GM12878 (cell line): ENCODE measurements at regions not wholly inside any gene's neighbourhood (a gene's known extent, or its start where the extent isn't known, plus 50 kb on each side); places are given as distances from the start of the nearest gene placed in this dataset.

ENCODE experiments used
- ATAC-seq: fragments of 200-7000 bp; cut with Tn5 transposase; 3 replicates; pipeline ENCODE4 v1.9.1; 2020; ENCODE audit warnings: mild to moderate bottlenecking, moderate library complexity
- BruUV-seq: library from RNA; stranded (reverse); fragments of 400-500 nt; replicated peaks from 2 replicates; lab custom pipeline; 2021; lab: Mats Ljungman, UMichigan
- CTCF ChIA-PET: fragments of 300-600 bp; sonication (Branson Sonifier 250); formaldehyde crosslinking; extraction: SDS; loops from one replicate; lab custom pipeline; 2021; ENCODE audit warnings: inconsistent platforms; lab: Yijun Ruan, JAX
- POLR2A ChIA-PET: fragments of 350-600 bp; formaldehyde crosslinking; extraction: SDS; loops from one replicate; lab custom pipeline; 2021; ENCODE audit warnings: inconsistent platforms; lab: Charles Lee
- RAD21 ChIA-PET: fragments of 300-600 bp; sonication (Branson Sonifier 250); formaldehyde crosslinking; loops from one replicate; lab custom pipeline; 2023; ENCODE audit warnings: antibody characterized with exemption; ENCODE audit not compliant: unreplicated experiment; lab: Charles Lee
- SMC1A ChIA-PET: fragments of 300-600 bp; sonication (Branson Sonifier 250); formaldehyde crosslinking; loops from one replicate; lab custom pipeline; 2023; ENCODE audit not compliant: unreplicated experiment, uncharacterized antibody; lab: Charles Lee
- DNase-seq: peaks from one replicate; pipeline ENCODE4 v3.0.0-alpha.2; 2011; ENCODE audit warnings: low read depth, low spot score
- FAIRE-seq: peaks from 3 replicates; lab custom pipeline; 2011; peaks lifted over from hg19 to GRCh38; lab: Jason Lieb, UNC
- H2AFZ ChIP-seq: 2 replicates; pipeline ENCODE4 v1.6.0; 2011; ENCODE audit warnings: low read depth, low read length, control low read depth; ENCODE audit not compliant: control insufficient read depth
- H3K27ac ChIP-seq: 2 replicates; pipeline ENCODE4 v1.5.1; 2011; ENCODE audit warnings: control low read depth; ENCODE audit not compliant: control insufficient read depth, insufficient read depth
- H3K27me3 ChIP-seq, 2 experiments: replicated peaks in 1 of 2; 2 replicates each; pipeline versions ENCODE4 v1.6.0 to v1.6.1; 2011; ENCODE audit warnings: low read length in 1 of 2; ENCODE audit not compliant: control insufficient read depth in 2 of 2, insufficient read depth in 2 of 2
- H3K36me3 ChIP-seq, 2 experiments: 2 replicates each; pipeline ENCODE4 v1.5.1; 2011; ENCODE audit warnings: low read length in 1 of 2; ENCODE audit not compliant: control insufficient read depth in 2 of 2, insufficient read depth in 2 of 2
- H3K4me1 ChIP-seq: 2 replicates; pipeline ENCODE4 v1.6.1; 2011; ENCODE audit warnings: mild to moderate bottlenecking, low read length, moderate library complexity, mixed read lengths; ENCODE audit not compliant: control insufficient read depth, insufficient read depth
- H3K4me2 ChIP-seq: 2 replicates; pipeline ENCODE4 v1.6.0; 2011; ENCODE audit warnings: control low read depth; ENCODE audit not compliant: control insufficient read depth, insufficient read depth
- H3K4me3 ChIP-seq: fragments of 200-600 bp; sonication (generic); 2 replicates; pipeline ENCODE4 v1.5.1; 2016
- H3K79me2 ChIP-seq: 2 replicates; pipeline ENCODE4 v1.6.0; 2011; ENCODE audit warnings: low read length; ENCODE audit not compliant: control insufficient read depth, insufficient read depth
- H3K9ac ChIP-seq: 2 replicates; pipeline ENCODE4 v1.8.0; 2011; ENCODE audit warnings: low read length, control low read depth, mixed read lengths; ENCODE audit not compliant: control insufficient read depth, insufficient read depth
- H3K9me3 ChIP-seq: replicated peaks from 3 replicates; pipeline ENCODE4 v1.5.1; 2011; ENCODE audit warnings: mild to moderate bottlenecking, low read length; ENCODE audit not compliant: control insufficient read depth, insufficient read depth
- H4K20me1 ChIP-seq: 2 replicates; pipeline ENCODE4 v1.6.0; 2011; ENCODE audit not compliant: control insufficient read depth, insufficient read depth
- BCLAF1 ChIP-seq: fragments of 450-650 bp; IDR thresholded peaks from 2 replicates; pipeline ENCODE4 v1.6.1; 2017; ENCODE audit warnings: antibody characterized with exemption, mild to moderate bottlenecking, moderate library complexity
- EED ChIP-seq: sonication (generic); IDR thresholded peaks from 2 replicates; pipeline ENCODE4 v1.6.1; 2016; ENCODE audit warnings: antibody characterized with exemption, low read depth
- FOXM1 ChIP-seq: IDR thresholded peaks from 2 replicates; pipeline ENCODE4 v1.6.1; 2012; ENCODE audit warnings: low read depth, mild to moderate bottlenecking, inconsistent platforms, low read length, moderate library complexity
- GABPA ChIP-seq: IDR thresholded peaks from 2 replicates; pipeline ENCODE4 v1.6.1; 2014; ENCODE audit warnings: antibody characterized with exemption, low read depth, mild to moderate bottlenecking, inconsistent platforms
- IKZF2 ChIP-seq, 2 experiments: fragments of 450-650 bp; IDR thresholded peaks; 2 replicates each; pipeline ENCODE4 v1.6.1; 2017; ENCODE audit warnings: mild to moderate bottlenecking in 2 of 2, moderate library complexity in 2 of 2
- IRF4 ChIP-seq: IDR thresholded peaks from 2 replicates; pipeline ENCODE4 v1.6.1; 2011; ENCODE audit warnings: low read depth, low read length
- NBN ChIP-seq: fragments of 450-650 bp; IDR thresholded peaks from 2 replicates; pipeline ENCODE4 v1.6.1; 2016
- PBX3 ChIP-seq: IDR thresholded peaks from 2 replicates; pipeline ENCODE4 v1.6.1; 2011; ENCODE audit warnings: mild to moderate bottlenecking, low read depth, low read length, moderate library complexity; ENCODE audit not compliant: insufficient replicate concordance
- PRDM15 ChIP-seq: fragments of 450-650 bp; formaldehyde crosslinking; IDR thresholded peaks from 2 replicates; pipeline ENCODE4 v1.4.0; 2020; ENCODE audit warnings: mild to moderate bottlenecking, moderate library complexity
- SREBF2 ChIP-seq: IDR thresholded peaks from 2 replicates; pipeline ENCODE4 v1.6.1; 2012; ENCODE audit warnings: mild to moderate bottlenecking, low read length
- USF2 ChIP-seq: IDR thresholded peaks from 2 replicates; pipeline ENCODE4 v1.6.1; 2011; ENCODE audit warnings: low read depth, low read length, improper control_type of control experiment, borderline replicate concordance
- WGBS: methylation state at CpG from one replicate; pipeline ENCODE4 v1.1.6; 2016; ENCODE audit warnings: low lambda C conversion rate; ENCODE audit not compliant: insufficient replicate concordance, insufficient coverage; ENCODE audit errors: missing lambda C conversion rate; 5-methylcytosine and 5-hydroxymethylcytosine counted together
- in situ Hi-C: fragments of 300-500 bp; cut with MboI; formaldehyde crosslinking; loops from 9 replicates; pipeline ENCODE4 v1.14.3; 2018; ENCODE audit warnings: mixed read lengths
- intact Hi-C: fragments of 100-400 bp; cut with micrococcal nuclease; formaldehyde crosslinking; loops from one replicate; pipeline ENCODE4 v1.14.2; 2022; ENCODE audit not compliant: unreplicated experiment

GRCh38 chr12:75706786-75707605 lies 195.6 kb upstream of the KRR1 start:
- Histone ChIP-seq H3K4me3 (no peak overlapping the region), H3K36me3 (no peaks in the 10 kb centered on the region), H3K79me2 (no peaks in the 10 kb centered on the region), H3K9ac (no peak overlapping the region), H3K4me2 (no peak overlapping the region), H3K27me3 (no peaks in the 10 kb centered on the region), H3K4me1 (no peaks in the 10 kb centered on the region), H3K27ac (no peak overlapping the region), H3K9me3 (no peaks in the 10 kb centered on the region), H4K20me1 (no peaks in the 10 kb centered on the region), H2AFZ (no peak overlapping the region)
- no peak for DNase-seq
- no TSS peak for BruUV-seq
- in situ Hi-C loops (no loop called here), intact Hi-C loops (no loop called here)
- FAIRE-seq = no peak
- 60% methylated on average over 8 of the region's 8 CpGs for WGBS
- ChIA-PET RAD21 (no interaction called here), SMC1A (interaction anchor here (0.8 kb wide), 1 partner anchor 112 kb away, joined by 3 read pairs; no protein-coding TSS in a partner anchor), CTCF (interaction anchor here (0.7 to 1.5 kb wide), 2 partner anchors 9 to 651 kb away, joined by 3 read pairs; no protein-coding TSS in a partner anchor), POLR2A (interaction anchor here (1.0 kb wide), 1 partner anchor 11 kb away, joined by 3 read pairs; no protein-coding TSS in a partner anchor)
- ATAC-seq = no peak
- TF ChIP-seq FOXM1 (no peak), EED (no peak), PRDM15 (CRISPR knock-in tag) (no peak), BCLAF1 (no peak), USF2 (no peak), GABPA (no peak), NBN (no peak), PBX3 (no peak), IRF4 (no peak), SREBF2 (no peak), IKZF2 (IDR thresholded peaks at IDR 0.05) (no peak)
